Esophagus squamous epithelium (tissue), 5 donors: ENCODE measurements at regions not wholly inside any gene's neighbourhood (a gene's known extent, or its start where the extent isn't known, plus 50 kb on each side); places are given as distances from the start of the nearest gene placed in this dataset.

ENCODE experiments used
- DNase-seq: peaks from one replicate; lab custom pipeline; 2025; lab: John Stamatoyannopoulos, UW
- H3K27ac ChIP-seq, 4 donors: fragments of 200-600 bp; sonication (generic); one replicate each; pipeline ENCODE4 v1.5.1; 2016 to 2019; ENCODE audit warnings: mild to moderate bottlenecking in 1 of 4
- H3K27me3 ChIP-seq, 4 donors: fragments of 200-600 bp; sonication (generic); 1 replicate in 3 of 4; 2 replicates in 1 of 4; pipeline versions ENCODE4 v1.5.1 to v1.6.0; 2017 to 2021; ENCODE audit warnings: antibody characterized with exemption in 1 of 4
- H3K36me3 ChIP-seq, 3 donors: fragments of 200-600 bp; sonication (generic); one replicate each; pipeline ENCODE4 v1.5.1; 2016 to 2019
- H3K4me1 ChIP-seq, 3 donors: fragments of 200-600 bp; sonication (generic); one replicate each; pipeline ENCODE4 v1.5.1; 2017 to 2019
- H3K4me3 ChIP-seq, 4 donors: fragments of 200-600 bp; sonication (generic); 1 replicate in 3 of 4; 2 replicates in 1 of 4; pipeline ENCODE4 v1.5.1; 2016 to 2019; ENCODE audit warnings: mild to moderate bottlenecking in 2 of 4, moderate library complexity in 1 of 4
- H3K9me3 ChIP-seq, 3 donors: fragments of 200-600 bp; sonication (generic); one replicate each; pipeline ENCODE4 v1.5.1; 2016 to 2019
- POLR2A ChIP-seq, 4 donors: fragments of 450-650 bp; IDR thresholded peaks; one replicate each; pipeline ENCODE4 v1.6.1; 2017; ENCODE audit warnings: antibody characterized with exemption in 4 of 4, mild to moderate bottlenecking in 4 of 4, moderate library complexity in 3 of 4
- WGBS, 2 donors: methylation state at CpG; one replicate each; pipeline ENCODE4 v1.1.5; 2018; 5-methylcytosine and 5-hydroxymethylcytosine counted together
- intact Hi-C: fragments of 100-400 bp; cut with DNase I; formaldehyde crosslinking; loops from one replicate; pipeline ENCODE4 v1.15.0; 2022
- TF ChIP-seq, protein P1 (sequence below), 6 experiments: fragments of 450-650 bp in 4 of 6; fragments of 200-600 bp in 2 of 6; sonication (generic) in 2 of 6; IDR thresholded peaks; one replicate each; pipeline ENCODE4 v1.5.1; 2016 to 2019; ENCODE audit warnings: antibody characterized with exemption in 6 of 6, mild to moderate bottlenecking in 4 of 6, moderate library complexity in 4 of 6
- donor health status: DM: yes; HTN: yes; CAD: no.

DNA sequence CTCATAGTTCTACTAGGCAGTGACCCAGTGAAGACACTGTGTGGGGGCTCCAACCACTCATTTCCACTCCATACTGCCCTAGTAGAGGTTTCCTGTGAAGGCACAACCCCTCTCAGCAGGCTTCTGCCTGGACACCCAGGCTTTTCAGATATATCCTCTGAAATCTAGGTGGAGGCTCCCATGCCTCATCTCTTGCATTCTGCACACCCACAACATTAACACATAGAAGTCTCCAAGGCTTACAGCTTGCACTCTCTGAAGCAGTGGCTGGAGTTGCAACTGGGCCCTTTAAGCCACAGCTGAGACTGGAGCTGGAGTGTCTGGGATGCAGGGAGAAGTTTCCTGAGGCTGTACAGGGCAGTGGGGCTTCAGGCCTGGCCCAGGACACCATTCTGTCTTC lies 347.7 kb upstream of the SPRY2 start:
- Histone ChIP-seq H3K36me3 (no peaks in the 10 kb centered on the region), H3K27me3 (no peaks in the 10 kb centered on the region), H3K27ac (no peak overlapping the region), H3K4me1 (no peaks in the 10 kb centered on the region), H3K4me3 (no peak overlapping the region), H3K9me3 (peaks cover 0 to 4% (median 0%) of the 10 kb centered on the region in 3 donors)
- intact Hi-C loops = no loop called here
- TF ChIP-seq POLR2A (IDR thresholded peaks at IDR 0.05) = no peak
- TF ChIP-seq, protein P1, sequence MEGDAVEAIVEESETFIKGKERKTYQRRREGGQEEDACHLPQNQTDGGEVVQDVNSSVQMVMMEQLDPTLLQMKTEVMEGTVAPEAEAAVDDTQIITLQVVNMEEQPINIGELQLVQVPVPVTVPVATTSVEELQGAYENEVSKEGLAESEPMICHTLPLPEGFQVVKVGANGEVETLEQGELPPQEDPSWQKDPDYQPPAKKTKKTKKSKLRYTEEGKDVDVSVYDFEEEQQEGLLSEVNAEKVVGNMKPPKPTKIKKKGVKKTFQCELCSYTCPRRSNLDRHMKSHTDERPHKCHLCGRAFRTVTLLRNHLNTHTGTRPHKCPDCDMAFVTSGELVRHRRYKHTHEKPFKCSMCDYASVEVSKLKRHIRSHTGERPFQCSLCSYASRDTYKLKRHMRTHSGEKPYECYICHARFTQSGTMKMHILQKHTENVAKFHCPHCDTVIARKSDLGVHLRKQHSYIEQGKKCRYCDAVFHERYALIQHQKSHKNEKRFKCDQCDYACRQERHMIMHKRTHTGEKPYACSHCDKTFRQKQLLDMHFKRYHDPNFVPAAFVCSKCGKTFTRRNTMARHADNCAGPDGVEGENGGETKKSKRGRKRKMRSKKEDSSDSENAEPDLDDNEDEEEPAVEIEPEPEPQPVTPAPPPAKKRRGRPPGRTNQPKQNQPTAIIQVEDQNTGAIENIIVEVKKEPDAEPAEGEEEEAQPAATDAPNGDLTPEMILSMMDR (IDR thresholded peaks at IDR 0.05) = no peak
- no peak for DNase-seq

DNA sequence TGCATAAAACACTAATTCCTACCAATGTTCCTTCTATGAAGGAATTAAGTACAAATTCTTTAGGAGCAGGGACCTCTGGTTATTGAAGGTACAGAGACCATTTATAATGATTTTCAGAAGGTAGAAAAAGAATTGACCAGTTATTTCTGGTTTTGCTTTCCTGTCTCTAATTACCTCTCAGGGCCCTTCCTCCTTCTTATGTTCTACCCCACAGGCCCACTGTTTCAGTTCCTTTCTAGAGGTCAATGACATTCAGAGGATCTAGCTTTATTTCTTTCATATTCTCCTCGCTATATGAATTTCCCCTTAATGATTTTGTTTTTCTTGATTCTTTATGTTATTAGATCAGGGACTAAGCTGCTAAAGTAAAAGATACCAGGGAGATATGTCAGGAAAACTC lies 345.0 kb upstream of the SPRY2 start:
- H3K27ac ChIP-seq = no peak overlapping the region
- intact Hi-C loops = no loop called here
- DNase-seq = no peak
- peaks cover 0 to under 1% (median 0%) of the 10 kb centered on the region in 3 donors for H3K9me3 ChIP-seq
- no peaks in the 10 kb centered on the region for H3K27me3 ChIP-seq
- H3K4me1 ChIP-seq = no peaks in the 10 kb centered on the region
- H3K4me3 ChIP-seq = no peak overlapping the region
- 74 to 77% methylated on average over 1 of the region's 1 CpG for WGBS, 2 donors
- no peaks in the 10 kb centered on the region for H3K36me3 ChIP-seq
- TF ChIP-seq, protein P1 (IDR thresholded peaks at IDR 0.05) = no peak
- TF ChIP-seq POLR2A (IDR thresholded peaks at IDR 0.05) = no peak

DNA sequence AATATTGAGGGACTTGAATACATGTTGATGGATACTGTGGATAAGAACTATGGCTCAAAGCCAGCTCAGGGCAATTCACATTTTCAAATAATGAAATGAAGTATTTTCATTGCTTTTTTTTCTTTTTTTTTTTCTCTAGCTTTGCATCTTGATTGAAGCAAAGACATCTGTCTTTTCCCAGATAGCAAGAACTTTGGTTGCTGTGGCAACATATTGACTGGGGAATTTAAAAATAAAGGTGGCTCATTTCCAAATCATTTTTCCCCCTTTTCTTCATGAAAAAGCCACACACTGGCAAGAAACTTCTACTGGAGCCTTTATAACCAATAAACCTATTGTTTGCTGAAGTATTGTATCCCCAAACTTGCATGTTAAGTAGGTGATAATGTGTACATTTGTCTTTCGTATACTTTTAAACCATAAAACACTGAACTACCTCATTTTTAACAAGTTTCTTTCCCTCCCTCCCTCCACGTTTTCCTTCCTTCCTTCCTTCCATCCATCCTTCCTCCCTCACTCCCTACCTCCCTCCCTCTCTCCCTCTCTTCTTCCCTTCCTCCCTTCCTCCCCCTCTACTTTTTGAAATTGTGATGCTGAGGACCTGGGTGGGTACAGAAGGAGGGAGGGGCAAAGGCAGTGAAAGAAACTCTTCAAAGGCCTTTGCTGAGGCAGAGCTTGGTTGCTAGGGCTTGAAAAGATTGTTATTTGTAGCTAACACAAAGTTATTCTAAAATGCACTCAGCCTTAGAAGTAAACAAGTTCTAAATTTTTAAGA lies 343.5 kb upstream of the SPRY2 start:
- TF ChIP-seq, protein P1 (IDR thresholded peaks at IDR 0.05) = no peak
- no peak for TF ChIP-seq POLR2A (IDR thresholded peaks at IDR 0.05)
- no peaks in the 10 kb centered on the region for H3K4me1 ChIP-seq
- H3K9me3 ChIP-seq = no peaks in the 10 kb centered on the region
- no peaks in the 10 kb centered on the region for H3K36me3 ChIP-seq
- no peak overlapping the region for H3K27ac ChIP-seq
- intact Hi-C loops = no loop called here
- H3K27me3 ChIP-seq = no peaks in the 10 kb centered on the region
- H3K4me3 ChIP-seq = no peak overlapping the region
- 61 to 74% methylated on average over 2 of the region's 2 CpGs for WGBS, 2 donors
- no peak for DNase-seq

DNA sequence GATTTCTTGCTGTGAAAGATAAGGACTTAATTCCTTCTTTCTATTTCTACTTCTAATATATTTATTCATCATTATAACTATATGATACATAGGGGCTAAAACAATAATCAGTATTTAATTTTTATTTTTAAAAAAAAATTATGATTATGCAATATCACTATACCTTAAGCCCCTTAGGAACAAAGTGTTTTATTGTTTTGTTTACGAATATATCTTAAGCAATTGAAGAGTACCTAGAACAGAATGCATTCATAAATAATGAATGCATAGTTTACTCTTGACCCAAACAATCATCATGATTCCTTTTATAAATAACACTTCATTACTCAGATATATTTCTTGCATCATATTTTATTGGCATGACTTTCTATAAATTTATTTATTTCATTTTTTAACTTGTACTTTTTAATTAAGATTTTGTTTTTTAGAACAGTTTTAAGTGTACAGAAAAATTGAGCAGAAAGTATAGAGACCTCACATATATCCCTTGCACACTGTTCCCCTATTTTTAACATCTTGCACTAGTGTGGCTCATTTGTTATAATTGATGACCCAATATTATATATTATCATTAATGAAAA lies 339.9 kb upstream of the SPRY2 start:
- H3K4me3 ChIP-seq = no peak overlapping the region
- no peaks in the 10 kb centered on the region for H3K4me1 ChIP-seq
- H3K9me3 ChIP-seq = peaks cover 0 to 9% (median 0%) of the 10 kb centered on the region in 3 donors
- no peaks in the 10 kb centered on the region for H3K36me3 ChIP-seq
- no peak for DNase-seq
- TF ChIP-seq POLR2A (IDR thresholded peaks at IDR 0.05) = no peak
- TF ChIP-seq, protein P1 (IDR thresholded peaks at IDR 0.05) = no peak
- intact Hi-C loops = no loop called here
- WGBS, 2 donors = 79 to 94% methylated on average over 1 of the region's 1 CpG
- no peaks in the 10 kb centered on the region for H3K27me3 ChIP-seq
- H3K27ac ChIP-seq = no peak overlapping the region

GRCh38 chr13:80679423-80679822 lies 338.5 kb upstream of the SPRY2 start:
- intact Hi-C loops = no loop called here
- WGBS, 2 donors = 63 to 86% methylated on average over 1 of the region's 1 CpG

More at GRCh38 chr13:80679423-80679822, 338.5 kb upstream of the SPRY2 start:
- no peaks in the 10 kb centered on the region for H3K27me3 ChIP-seq
- no peaks in the 10 kb centered on the region for H3K4me1 ChIP-seq
- peaks cover 0 to 9% (median 0%) of the 10 kb centered on the region in 3 donors for H3K9me3 ChIP-seq
- TF ChIP-seq, protein P1 (IDR thresholded peaks at IDR 0.05) = no peak
- TF ChIP-seq POLR2A (IDR thresholded peaks at IDR 0.05) = no peak
- no peaks in the 10 kb centered on the region for H3K36me3 ChIP-seq
- no peak for DNase-seq
- H3K27ac ChIP-seq = no peak overlapping the region
- no peak overlapping the region for H3K4me3 ChIP-seq
